Cardiac septum (tissue), 1 donor: ENCODE measurements at regions not wholly inside any gene's neighbourhood (a gene's known extent, or its start where the extent isn't known, plus 50 kb on each side); places are given as distances from the start of the nearest gene placed in this dataset.
"Not testable (repeated sequence)": the region's sequence is repeated elsewhere in the genome, so short reads cannot be mapped to it uniquely, and the experiment has no call there.

Experiments used
- DNase-seq: peaks from one replicate; pipeline ENCODE4 v3.0.0-alpha.2; 2020; ENCODE audit warnings: low spot score
- intact Hi-C: fragments of 100-400 bp; cut with DNase I; formaldehyde crosslinking; loops from one replicate; pipeline ENCODE4 v1.14.0; 2022
- donor health status: DM: no; HTN: no; CAD: no.

- intact Hi-C loops = no loop called here
- no peak for DNase-seq
Observed at GRCh38 chr3:188001926-188002325, 152.0 kb upstream of the LPP start.

- no peak for DNase-seq
- intact Hi-C loops = no loop called here
Observed at GRCh38 chr3:188002626-188003138, 151.3 kb upstream of the LPP start.

GRCh38 chr3:188003188-188004171 is 150.5 kb upstream of the LPP start:
- DNase-seq = no peak
- intact Hi-C loops = no loop called here

- intact Hi-C loops = no loop called here
- DNase-seq = peak; percentile 82
Observed at GRCh38 chr3:188006726-188007393, 147.1 kb upstream of the LPP start.

- peak; percentile 93 for DNase-seq
- intact Hi-C loops = no loop called here
Observed at GRCh38 chr3:188007897-188008296, 146.1 kb upstream of the LPP start.

- DNase-seq = no peak
- intact Hi-C loops = no loop called here
Observed at GRCh38 chr3:188008582-188009213, 145.3 kb upstream of the LPP start.

- DNase-seq = no peak
Observed at GRCh38 chr3:188010478-188010877, 143.5 kb upstream of the LPP start.

GRCh38 chr3:188019727-188020126 is 134.2 kb upstream of the LPP start:
- intact Hi-C loops = no loop called here
- no peak for DNase-seq

More at GRCh38 chr3:188010478-188010877, 143.5 kb upstream of the LPP start:
- intact Hi-C loops = no loop called here

- intact Hi-C loops = no loop called here
- DNase-seq = no peak
Observed at GRCh38 chr3:188021041-188021440, 132.9 kb upstream of the LPP start.

GRCh38 chr3:188021502-188022040 is 132.4 kb upstream of the LPP start:
- DNase-seq = no peak

GRCh38 chr3:188022902-188023301 is 131.1 kb upstream of the LPP start:
- DNase-seq, intact Hi-C loops: not testable (repeated sequence)

More at GRCh38 chr3:188021502-188022040, 132.4 kb upstream of the LPP start:
- intact Hi-C loops = no loop called here

- intact Hi-C loops = loop anchor here (5.0 kb wide), 1 partner anchor 38 kb away; no protein-coding TSS in a partner anchor
- no peak for DNase-seq
Observed at GRCh38 chr3:188025555-188025954, 128.4 kb upstream of the LPP start.

- DNase-seq = no peak
Observed at GRCh38 chr3:188026191-188026968, 127.6 kb upstream of the LPP start.

GRCh38 chr3:188031121-188031520 is 122.8 kb upstream of the LPP start:
- intact Hi-C loops = no loop called here
- no peak for DNase-seq

More at GRCh38 chr3:188026191-188026968, 127.6 kb upstream of the LPP start:
- intact Hi-C loops = loop anchor here (5.0 kb wide), 1 partner anchor 39 kb away; no protein-coding TSS in a partner anchor

GRCh38 chr3:188034989-188035388 is 119.0 kb upstream of the LPP start:
- DNase-seq = no peak
- intact Hi-C loops = loop anchor here (5.0 kb wide), 1 partner anchor 288 kb away; the partner anchor contains the start of gene BCL6

GRCh38 chr3:188036375-188037194 is 117.4 kb upstream of the LPP start:
- intact Hi-C loops = loop anchor here (5.0 kb wide), 1 partner anchor 289 kb away; the partner anchor contains the start of gene BCL6
- DNase-seq = no peak

GRCh38 chr3:188037195-188037718 is 116.7 kb upstream of the LPP start:
- DNase-seq = no peak
- intact Hi-C loops = loop anchor here (5.0 kb wide), 1 partner anchor 290 kb away; the partner anchor contains the start of gene BCL6
